ENCODE measurements at regions not wholly inside any gene's neighbourhood (a gene's known extent, or its start where the extent isn't known, plus 50 kb on each side); places are given as distances from the start of the nearest gene placed in this dataset.
"Not testable (repeated sequence)": the region's sequence is repeated elsewhere in the genome, so short reads cannot be mapped to it uniquely, and the experiment has no call there.

DNA sequence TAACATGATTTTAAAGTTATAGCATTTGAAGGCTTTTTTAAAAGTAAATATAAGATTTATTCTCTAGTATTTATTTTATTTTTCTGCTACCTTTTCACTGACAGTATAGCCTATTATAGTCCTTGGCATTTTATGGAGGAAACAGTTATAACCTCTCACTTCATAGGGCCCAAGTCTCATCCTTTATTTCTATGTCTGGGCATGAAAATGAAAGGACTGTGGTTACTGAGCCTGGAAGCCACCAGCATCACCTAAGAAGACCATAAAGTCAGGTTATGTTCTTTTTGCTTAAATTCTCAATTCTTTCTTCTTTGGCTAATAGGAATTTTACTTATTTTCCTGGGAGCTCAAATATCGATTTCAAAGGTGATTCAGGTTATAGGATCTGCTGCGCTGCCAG lies 494.7 kb upstream of the TECRL start:
- TF ChIP-seq, protein P1, sequence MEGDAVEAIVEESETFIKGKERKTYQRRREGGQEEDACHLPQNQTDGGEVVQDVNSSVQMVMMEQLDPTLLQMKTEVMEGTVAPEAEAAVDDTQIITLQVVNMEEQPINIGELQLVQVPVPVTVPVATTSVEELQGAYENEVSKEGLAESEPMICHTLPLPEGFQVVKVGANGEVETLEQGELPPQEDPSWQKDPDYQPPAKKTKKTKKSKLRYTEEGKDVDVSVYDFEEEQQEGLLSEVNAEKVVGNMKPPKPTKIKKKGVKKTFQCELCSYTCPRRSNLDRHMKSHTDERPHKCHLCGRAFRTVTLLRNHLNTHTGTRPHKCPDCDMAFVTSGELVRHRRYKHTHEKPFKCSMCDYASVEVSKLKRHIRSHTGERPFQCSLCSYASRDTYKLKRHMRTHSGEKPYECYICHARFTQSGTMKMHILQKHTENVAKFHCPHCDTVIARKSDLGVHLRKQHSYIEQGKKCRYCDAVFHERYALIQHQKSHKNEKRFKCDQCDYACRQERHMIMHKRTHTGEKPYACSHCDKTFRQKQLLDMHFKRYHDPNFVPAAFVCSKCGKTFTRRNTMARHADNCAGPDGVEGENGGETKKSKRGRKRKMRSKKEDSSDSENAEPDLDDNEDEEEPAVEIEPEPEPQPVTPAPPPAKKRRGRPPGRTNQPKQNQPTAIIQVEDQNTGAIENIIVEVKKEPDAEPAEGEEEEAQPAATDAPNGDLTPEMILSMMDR (IDR thresholded peaks at IDR 0.05) = no peak
- TF ChIP-seq POLR2A (IDR thresholded peaks at IDR 0.05) = no peak
- intact Hi-C loops (cut with DNase I) = no loop called here

DNA sequence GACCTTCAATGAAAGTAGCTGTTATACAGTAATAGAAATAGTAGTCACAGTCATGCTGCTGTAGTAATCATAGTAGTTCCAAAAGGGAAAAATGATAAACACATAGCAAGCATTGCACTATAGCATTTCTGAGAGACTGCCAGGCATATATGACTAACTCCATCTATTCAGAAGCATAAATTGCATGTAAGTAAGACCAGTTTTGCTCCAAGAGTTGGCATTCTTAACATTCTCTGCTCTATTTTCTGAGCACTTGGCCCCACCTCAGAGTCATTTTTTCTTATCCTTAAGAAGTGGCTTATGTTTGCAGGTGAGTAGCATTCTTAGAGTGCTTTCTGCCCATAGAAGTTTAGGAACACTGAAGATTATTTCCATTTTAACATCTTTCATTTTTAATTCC lies 490.3 kb upstream of the TECRL start:
- Histone ChIP-seq H3K9me3 (no peaks in the 10 kb centered on the region), H3K4me1 (no peaks in the 10 kb centered on the region), H3K4me3 (replicated peaks in 1 of 3) (no peak overlapping the region), H3K36me3 (no peaks in the 10 kb centered on the region), H3K27ac (no peak overlapping the region), H3K27me3 (no peaks in the 10 kb centered on the region)
- intact Hi-C loops (cut with DNase I) = no loop called here
- no peak for DNase-seq
- TF ChIP-seq, protein P1 (IDR thresholded peaks at IDR 0.05) = no peak
- no peak for TF ChIP-seq POLR2A (IDR thresholded peaks at IDR 0.05)

More for the DNA sequence above, 494.7 kb upstream of the TECRL start:
- H3K9me3 ChIP-seq = no peaks in the 10 kb centered on the region
- H3K4me1 ChIP-seq = no peaks in the 10 kb centered on the region
- no peak overlapping the region for H3K4me3 ChIP-seq (replicated peaks in 1 of 3)
- H3K27ac ChIP-seq = no peak overlapping the region
- no peaks in the 10 kb centered on the region for H3K36me3 ChIP-seq
- WGBS, 2 donors = 63 to 93% methylated on average over 2 of the region's 2 CpGs
- no peaks in the 10 kb centered on the region for H3K27me3 ChIP-seq
- DNase-seq = no peak

DNA sequence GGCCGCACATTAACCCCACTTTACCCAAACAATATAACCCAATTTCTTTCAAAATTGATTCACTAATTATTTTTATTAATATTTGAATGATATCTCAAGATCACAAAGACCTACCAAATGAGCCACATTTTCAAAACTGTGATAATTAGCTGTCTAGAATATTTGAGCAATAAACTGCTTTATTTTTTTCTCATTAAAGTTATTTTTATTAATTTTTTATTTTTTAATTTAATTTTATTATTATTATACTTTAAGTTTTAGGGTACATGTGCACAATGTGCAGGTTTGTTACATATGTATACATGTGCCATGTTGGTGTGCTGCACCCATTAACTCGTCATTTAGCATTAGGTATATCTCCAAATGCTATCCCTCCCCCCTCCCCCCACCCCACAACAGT lies 489.8 kb upstream of the TECRL start:
- H3K4me3 ChIP-seq (replicated peaks in 1 of 3); intact Hi-C loops (cut with DNase I): not testable (repeated sequence)
- WGBS, 2 donors = 89 to 99% methylated on average over 2 of the region's 2 CpGs

DNA sequence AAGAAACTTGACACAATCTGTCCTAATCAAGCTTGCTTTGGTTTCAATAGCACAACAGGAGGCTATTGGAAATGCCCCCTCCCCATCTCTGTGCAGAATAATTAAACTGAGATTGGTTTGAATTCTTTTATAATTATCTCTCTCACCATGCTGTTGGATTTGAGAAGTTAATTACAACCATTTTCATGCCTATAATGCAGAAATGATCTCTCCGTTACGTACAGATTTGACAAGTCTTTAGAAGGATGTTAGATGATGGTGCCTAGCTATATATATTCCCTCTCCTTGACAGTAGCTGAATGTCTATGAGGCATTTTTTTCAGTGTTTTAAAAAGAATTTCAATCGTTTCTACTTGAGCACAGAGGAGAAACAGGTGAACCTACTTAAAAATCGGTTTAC lies 488.4 kb upstream of the TECRL start:
- H3K36me3 ChIP-seq = no peaks in the 10 kb centered on the region
- TF ChIP-seq, protein P1 (IDR thresholded peaks at IDR 0.05) = no peak
- TF ChIP-seq POLR2A (IDR thresholded peaks at IDR 0.05) = no peak
- H3K4me1 ChIP-seq = no peaks in the 10 kb centered on the region
- H3K9me3 ChIP-seq = no peaks in the 10 kb centered on the region
- DNase-seq = no peak
- H3K27me3 ChIP-seq = no peaks in the 10 kb centered on the region
- H3K27ac ChIP-seq = no peak overlapping the region
- intact Hi-C loops (cut with DNase I) = no loop called here
- H3K4me3 ChIP-seq (replicated peaks in 1 of 3) = no peak overlapping the region
- WGBS, 2 donors = 75 to 79% methylated on average over 4 of the region's 4 CpGs

More for the DNA sequence above, 489.8 kb upstream of the TECRL start:
- not testable (repeated sequence) for H3K36me3 ChIP-seq, H3K27me3 ChIP-seq, H3K4me1 ChIP-seq, DNase-seq, H3K9me3 ChIP-seq, H3K27ac ChIP-seq

DNA sequence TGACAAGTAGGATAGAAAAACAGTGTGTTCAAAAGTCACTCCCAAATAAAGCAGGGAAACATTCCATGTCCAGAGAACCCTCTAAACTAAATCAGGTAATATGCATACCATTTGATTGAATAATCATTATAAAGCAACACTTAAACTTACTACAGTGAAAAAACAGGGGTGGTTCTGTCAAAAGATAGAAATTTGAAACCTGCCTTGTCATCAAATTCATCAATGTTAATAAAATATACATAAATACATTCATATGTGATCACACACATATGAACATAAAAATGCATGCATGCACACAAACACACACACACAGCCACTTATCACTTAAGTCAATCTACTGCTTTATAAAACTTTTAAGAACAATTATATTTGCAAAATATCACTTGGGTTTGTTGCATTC lies 485.8 kb upstream of the TECRL start:
- no peak overlapping the region for H3K27ac ChIP-seq
- intact Hi-C loops (cut with DNase I) = no loop called here
- no peaks in the 10 kb centered on the region for H3K9me3 ChIP-seq
- no peak overlapping the region for H3K4me3 ChIP-seq (replicated peaks in 1 of 3)
- H3K36me3 ChIP-seq = no peaks in the 10 kb centered on the region
- no peaks in the 10 kb centered on the region for H3K4me1 ChIP-seq
- no peak for DNase-seq
- no peak for TF ChIP-seq POLR2A (IDR thresholded peaks at IDR 0.05)
- TF ChIP-seq, protein P1 (IDR thresholded peaks at IDR 0.05) = no peak
- no peaks in the 10 kb centered on the region for H3K27me3 ChIP-seq

DNA sequence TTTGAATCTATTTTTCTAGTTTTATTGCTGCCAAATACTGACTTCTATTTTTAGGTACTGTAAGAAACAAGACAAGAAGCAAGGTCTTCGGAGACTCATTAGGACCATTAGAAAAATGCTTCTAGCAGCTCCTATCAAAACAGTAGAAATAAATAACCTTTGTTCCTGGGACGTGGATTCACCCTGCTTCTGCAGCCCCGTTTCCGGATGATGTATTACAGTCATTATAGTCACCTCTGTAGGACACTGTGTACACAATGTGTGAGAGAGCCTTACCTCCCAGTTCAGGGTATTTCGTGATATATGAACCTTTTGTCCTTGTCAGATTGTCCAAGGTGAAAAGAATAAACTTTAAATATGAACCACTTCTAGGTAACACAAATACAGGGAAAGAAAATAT lies 484.0 kb upstream of the TECRL start:
- no peaks in the 10 kb centered on the region for H3K4me1 ChIP-seq
- no peak for TF ChIP-seq POLR2A (IDR thresholded peaks at IDR 0.05)
- TF ChIP-seq, protein P1 (IDR thresholded peaks at IDR 0.05) = no peak
- no peaks in the 10 kb centered on the region for H3K36me3 ChIP-seq
- intact Hi-C loops (cut with DNase I) = no loop called here
- no peaks in the 10 kb centered on the region for H3K9me3 ChIP-seq
- no peak overlapping the region for H3K4me3 ChIP-seq (replicated peaks in 1 of 3)
- no peak for DNase-seq
- no peaks in the 10 kb centered on the region for H3K27me3 ChIP-seq
- WGBS, 2 donors = 28 to 35% methylated on average over 5 of the region's 5 CpGs
- no peak overlapping the region for H3K27ac ChIP-seq
